Endothelial cell of umbilical vein (primary cell): ENCODE measurements at regions not wholly inside any gene's neighbourhood (a gene's known extent, or its start where the extent isn't known, plus 50 kb on each side); places are given as distances from the start of the nearest gene placed in this dataset.

ENCODE experiments used
- BruUV-seq: library from RNA; stranded (reverse); fragments of 400-500 nt; replicated peaks from 2 replicates; lab custom pipeline; 2021; lab: Mats Ljungman, UMichigan
- CTCF ChIA-PET: fragments of 300-600, 350-600 bp; sonication (Branson Sonifier 250); formaldehyde crosslinking; loops from one replicate; lab custom pipeline; 2021; ENCODE audit warnings: antibody characterized with exemption, inconsistent platforms; lab: Charles Lee
- POLR2A ChIA-PET: fragments of 300-600, 350-600 bp; sonication (Branson Sonifier 250); formaldehyde crosslinking; loops from one replicate; lab custom pipeline; 2021; ENCODE audit warnings: antibody characterized with exemption, inconsistent platforms; lab: Charles Lee
- DNase-seq: peaks from one replicate; pipeline ENCODE4 v3.0.0-alpha.2; 2011; ENCODE audit warnings: low read depth, low spot score
- FAIRE-seq: peaks from 2 replicates; lab custom pipeline; 2011; peaks lifted over from hg19 to GRCh38; lab: Jason Lieb, UNC
- H2AFZ ChIP-seq: 2 replicates; pipeline ENCODE4 v1.6.0; 2012; ENCODE audit warnings: low read depth, low read length, control low read depth, inconsistent platforms
- H3K27ac ChIP-seq: 2 replicates; pipeline ENCODE4 v1.5.1; 2011; ENCODE audit warnings: low read depth, mild to moderate bottlenecking, control low read depth, low read length, moderate library complexity; ENCODE audit not compliant: insufficient read depth
- H3K27me3 ChIP-seq, 2 experiments: 2 replicates each; pipeline versions ENCODE4 v1.6.0 to v1.6.1; 2011; ENCODE audit warnings: low read length in 2 of 2, mixed read lengths in 1 of 2; ENCODE audit not compliant: control insufficient read depth in 2 of 2, insufficient read depth in 2 of 2
- H3K36me3 ChIP-seq, 2 experiments: 2 replicates in 1 of 2; 3 replicates in 1 of 2; pipeline ENCODE4 v1.5.1; 2011; ENCODE audit warnings: low read length in 2 of 2, mild to moderate bottlenecking in 1 of 2, moderate library complexity in 1 of 2; ENCODE audit not compliant: control insufficient read depth in 2 of 2, insufficient read depth in 2 of 2; ENCODE audit errors: extremely low read depth in 1 of 2
- H3K4me1 ChIP-seq: 3 replicates; pipeline ENCODE4 v1.5.1; 2011; ENCODE audit warnings: mild to moderate bottlenecking, low read length; ENCODE audit not compliant: control insufficient read depth, insufficient read depth; ENCODE audit errors: extremely low read depth
- H3K4me2 ChIP-seq: 2 replicates; pipeline ENCODE4 v1.6.1; 2011; ENCODE audit warnings: low read length, control low read depth, mixed read lengths; ENCODE audit not compliant: insufficient read depth
- H3K4me3 ChIP-seq, 3 experiments: fragments of 200-600 bp in 1 of 3; sonication (generic), shearing (Covaris generic) in 1 of 3; replicated peaks in 1 of 3; 2 replicates each; pipeline ENCODE4 v1.5.1; 2011 to 2016; ENCODE audit warnings: control low read depth in 3 of 3, low read length in 3 of 3, mild to moderate bottlenecking in 2 of 3, inconsistent platforms in 1 of 3, low read depth in 1 of 3, moderate library complexity in 1 of 3; ENCODE audit not compliant: insufficient read depth in 1 of 3
- H3K79me2 ChIP-seq: 2 replicates; pipeline ENCODE4 v1.6.0; 2012; ENCODE audit warnings: low read length, inconsistent platforms; ENCODE audit not compliant: control insufficient read depth, insufficient read depth
- H3K9ac ChIP-seq: replicated peaks from 2 replicates; pipeline ENCODE3; 2011; ENCODE audit warnings: low read length, control low read depth; ENCODE audit not compliant: insufficient read depth; ENCODE audit errors: extremely low read depth
- H3K9me1 ChIP-seq: replicated peaks from 3 replicates; pipeline ENCODE4 v1.6.0; 2011; ENCODE audit warnings: mild to moderate bottlenecking, low read length; ENCODE audit not compliant: control insufficient read depth, insufficient read depth; ENCODE audit errors: extremely low read depth
- H3K9me3 ChIP-seq: replicated peaks from 2 replicates; pipeline ENCODE4 v1.5.1; 2012; ENCODE audit warnings: low read length, inconsistent platforms; ENCODE audit not compliant: control insufficient read depth, insufficient read depth
- H4K20me1 ChIP-seq: replicated peaks from 2 replicates; pipeline ENCODE3; 2011; ENCODE audit warnings: mild to moderate bottlenecking, low read length; ENCODE audit not compliant: control insufficient read depth, insufficient read depth; ENCODE audit errors: extremely low read depth
- CTCF ChIP-seq, 2 donors: IDR thresholded peaks; 1 replicate in 1 of 2; 2 replicates in 1 of 2; pipeline ENCODE4 v1.5.1; 2011; ENCODE audit warnings: low read length in 2 of 2, mild to moderate bottlenecking in 2 of 2, moderate library complexity in 2 of 2, control low read depth in 1 of 2, inconsistent platforms in 1 of 2, low read depth in 1 of 2; ENCODE audit not compliant: insufficient read depth in 1 of 2; ENCODE audit errors: extremely low read depth in 1 of 2
- EZH2 ChIP-seq: IDR thresholded peaks from 2 replicates; pipeline ENCODE4 v1.6.1; 2012; ENCODE audit warnings: borderline replicate concordance, low read depth, mild to moderate bottlenecking, moderate library complexity, low read length, inconsistent platforms; ENCODE audit not compliant: severe bottlenecking
- FOS ChIP-seq: IDR thresholded peaks from 2 replicates; pipeline ENCODE4 v1.6.1; 2011; ENCODE audit warnings: mild to moderate bottlenecking, low read length, moderate library complexity, borderline replicate concordance; ENCODE audit not compliant: insufficient read depth
- GATA2 ChIP-seq: IDR thresholded peaks from 2 replicates; pipeline ENCODE4 v1.7.0; 2011; ENCODE audit warnings: low read depth, mild to moderate bottlenecking, moderate library complexity, mixed read lengths, low read length; ENCODE audit not compliant: insufficient read length, insufficient read depth
- JUN ChIP-seq: IDR thresholded peaks from 2 replicates; pipeline ENCODE4 v1.6.1; 2011; ENCODE audit warnings: borderline replicate concordance, low read depth; ENCODE audit not compliant: insufficient read length, insufficient read depth
- MAX ChIP-seq: IDR thresholded peaks from 2 replicates; pipeline ENCODE4 v1.6.1; 2011; ENCODE audit not compliant: insufficient read depth, insufficient read length
- MYC ChIP-seq: IDR thresholded peaks from one replicate; pipeline ENCODE4 v1.6.1; 2011; ENCODE audit warnings: mild to moderate bottlenecking, low read depth, low read length
- POLR2A ChIP-seq: IDR thresholded peaks from 2 replicates; pipeline ENCODE4 v1.6.1; 2012; ENCODE audit warnings: low read depth, mild to moderate bottlenecking, control low read depth, low read length
- POLR2AphosphoS5 ChIP-seq: IDR thresholded peaks from 2 replicates; pipeline ENCODE4 v1.6.1; 2012; ENCODE audit warnings: low read depth, mild to moderate bottlenecking, control low read depth, low read length, moderate library complexity; ENCODE audit not compliant: insufficient read depth
- dilution Hi-C: fragments of 300-500 bp; cut with MboI; formaldehyde crosslinking; loops from one replicate; pipeline ENCODE4 v1.15.0; 2019; ENCODE audit warnings: low sequenced_read_pairs; ENCODE audit not compliant: extremely low pct_ligation_motif_present
- intact Hi-C: fragments of 100-400 bp; cut with micrococcal nuclease; formaldehyde crosslinking; loops from one replicate; pipeline ENCODE4 v1.10.0; 2022

GRCh38 chr4:120526033-120526432 lies 396.5 kb downstream of the PRDM5 start:
- FAIRE-seq (no peak), DNase-seq (no peak)
- Histone ChIP-seq H3K4me1 (no peaks in the 10 kb centered on the region), H3K27me3 (no peaks in the 10 kb centered on the region), H3K36me3 (no peaks in the 10 kb centered on the region), H3K9ac (no peak overlapping the region), H2AFZ (no peak overlapping the region), H4K20me1 (no peaks in the 10 kb centered on the region), H3K27ac (no peak overlapping the region), H3K79me2 (no peaks in the 10 kb centered on the region), H3K4me2 (no peak overlapping the region), H3K9me3 (no peaks in the 10 kb centered on the region), H3K4me3 (no peak overlapping the region), H3K9me1 (no peaks in the 10 kb centered on the region)
- CTCF ChIA-PET: no interaction called here
- TF ChIP-seq CTCF (IDR thresholded peaks at IDR 0.05; ENCODE audit: extremely low read depth in 1 of 2, insufficient read depth in 1 of 2, low read depth in 1 of 2, low read length in 2 of 2) (no peak), JUN (no peak), POLR2AphosphoS5 (no peak), MYC (no peak), POLR2A (no peak), FOS (no peak), EZH2 (no peak), MAX (no peak), GATA2 (no peak)
- no TSS peak for BruUV-seq
- dilution Hi-C loops: no loop called here
- intact Hi-C loops: no loop called here
- POLR2A ChIA-PET: no interaction called here
